PC-9 (cell line): ENCODE measurements at regions not wholly inside any gene's neighbourhood (a gene's known extent, or its start where the extent isn't known, plus 50 kb on each side); places are given as distances from the start of the nearest gene placed in this dataset.

Experiments
- CTCF ChIP-seq: fragments of 200-600 bp; sonication (generic); conservative IDR thresholded peaks from 2 replicates; pipeline ENCODE4 v1.6.1; 2017; ENCODE audit warnings: mixed run types, antibody characterized with exemption, mild to moderate bottlenecking, moderate library complexity
- EZH2 ChIP-seq: fragments of 200-600 bp; sonication (generic); IDR thresholded peaks from 2 replicates; pipeline ENCODE4 v1.8.0; 2017; ENCODE audit warnings: antibody characterized with exemption, low read depth

GRCh38 chr4:179836179-179837075 lies 2394.2 kb upstream of the AGA start:
- TF ChIP-seq CTCF (no peak), EZH2 (no peak)
